Activated naive CD8-positive, alpha-beta T cell (primary cell): ENCODE measurements at regions not wholly inside any gene's neighbourhood (a gene's known extent, or its start where the extent isn't known, plus 50 kb on each side); places are given as distances from the start of the nearest gene placed in this dataset.

Experiments used
- H3K27ac Mint-ChIP-seq: one replicate; pipeline ENCODE4 v1.8.0; 2021; ENCODE audit warnings: mixed read lengths
- H3K27me3 Mint-ChIP-seq: one replicate; pipeline ENCODE4 v1.8.0; 2021; ENCODE audit warnings: mixed read lengths
- H3K36me3 Mint-ChIP-seq: one replicate; pipeline ENCODE4 v1.8.0; 2021; ENCODE audit warnings: mixed read lengths
- H3K4me1 Mint-ChIP-seq: one replicate; pipeline ENCODE4 v1.8.0; 2021; ENCODE audit warnings: low read depth, mixed read lengths
- H3K4me3 Mint-ChIP-seq: one replicate; pipeline ENCODE4 v1.8.0; 2021; ENCODE audit warnings: mild to moderate bottlenecking, mixed read lengths
- H3K9me3 Mint-ChIP-seq: one replicate; pipeline ENCODE4 v1.8.0; 2021; ENCODE audit warnings: low read depth, mixed read lengths

- no peaks in the 10 kb centered on the region for H3K27me3 Mint-ChIP-seq
- H3K27ac Mint-ChIP-seq = no peak overlapping the region
Observed at GRCh38 chr6:15081447-15081846, 164.4 kb upstream of the JARID2 start.

DNA sequence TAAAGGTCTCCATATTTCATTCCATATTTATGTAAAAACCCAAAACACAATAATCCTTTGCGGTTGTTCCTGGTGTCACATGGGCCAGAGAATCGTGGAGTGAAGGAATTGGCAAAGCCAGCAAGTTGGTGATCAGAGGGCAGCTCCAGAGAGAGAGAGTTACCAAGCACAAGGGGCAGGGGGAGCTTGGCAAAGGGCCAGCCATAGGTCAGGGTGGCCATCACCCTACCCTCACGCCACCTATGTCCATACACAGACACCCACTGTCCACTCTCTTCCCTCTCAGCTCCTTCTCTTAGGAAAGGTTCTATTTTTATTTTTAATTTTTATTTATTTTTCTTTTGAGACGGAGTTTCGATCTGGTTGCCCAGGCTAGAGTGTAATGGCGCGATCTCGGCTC, 163.2 kb upstream of the JARID2 start:
- Mint-ChIP-seq H3K36me3 (no peaks in the 10 kb centered on the region), H3K27ac (no peak overlapping the region), H3K9me3 (no peaks in the 10 kb centered on the region), H3K27me3 (no peaks in the 10 kb centered on the region), H3K4me1 (peaks cover 3% of the 10 kb centered on the region), H3K4me3 (no peak overlapping the region)

More at GRCh38 chr6:15081447-15081846, 164.4 kb upstream of the JARID2 start:
- Mint-ChIP-seq H3K4me3 (no peak overlapping the region), H3K36me3 (no peaks in the 10 kb centered on the region), H3K9me3 (no peaks in the 10 kb centered on the region), H3K4me1 (peaks cover 3% of the 10 kb centered on the region)

DNA sequence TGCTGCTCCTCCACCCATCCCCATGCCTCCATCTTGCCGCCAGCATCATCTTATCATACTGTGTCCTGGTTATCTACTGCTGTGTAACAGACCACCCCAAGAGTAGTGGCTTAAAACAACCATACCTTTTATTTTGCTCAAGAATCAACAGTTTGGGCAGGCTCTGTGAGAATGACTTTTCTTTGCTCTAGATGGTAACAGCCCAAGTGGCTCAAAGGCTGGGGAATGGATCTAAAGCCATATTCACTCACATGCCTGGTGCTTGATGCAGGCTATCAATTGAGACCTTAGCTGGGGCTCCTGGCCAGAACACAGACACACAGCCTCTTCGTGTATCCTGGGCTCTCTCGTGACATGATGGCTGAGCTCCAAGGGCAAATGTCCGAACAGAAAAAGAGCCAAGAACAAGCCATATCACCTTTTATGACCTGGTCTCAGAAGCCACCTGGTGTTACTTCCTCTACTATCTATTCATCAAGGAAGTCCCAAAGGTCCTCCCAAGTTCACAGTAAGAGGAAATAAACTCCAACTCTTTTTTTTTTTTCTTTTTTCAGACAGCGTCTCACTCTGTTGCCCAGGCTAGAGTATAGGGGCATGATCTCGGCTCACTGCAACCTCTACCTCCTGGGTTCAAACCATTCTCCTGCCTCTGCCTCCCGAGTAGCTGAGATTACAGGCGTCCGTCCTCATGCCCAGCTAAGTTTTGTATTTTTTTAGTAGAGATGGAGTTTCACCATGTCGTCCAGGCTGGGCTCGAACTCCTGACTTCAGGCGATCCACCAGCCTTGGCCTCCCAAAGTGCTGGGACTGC, 159.3 kb upstream of the JARID2 start:
- no peaks in the 10 kb centered on the region for H3K36me3 Mint-ChIP-seq
- H3K4me3 Mint-ChIP-seq = no peak overlapping the region
- H3K27ac Mint-ChIP-seq = no peak overlapping the region
- H3K27me3 Mint-ChIP-seq = no peaks in the 10 kb centered on the region
- H3K9me3 Mint-ChIP-seq = no peaks in the 10 kb centered on the region
- peaks cover 2% of the 10 kb centered on the region for H3K4me1 Mint-ChIP-seq

- H3K4me3 Mint-ChIP-seq = no peak overlapping the region
- no peaks in the 10 kb centered on the region for H3K27me3 Mint-ChIP-seq
- H3K4me1 Mint-ChIP-seq = peaks cover 2% of the 10 kb centered on the region
- no peaks in the 10 kb centered on the region for H3K36me3 Mint-ChIP-seq
- H3K9me3 Mint-ChIP-seq = no peaks in the 10 kb centered on the region
- no peak overlapping the region for H3K27ac Mint-ChIP-seq
Observed at GRCh38 chr6:15087186-15087589, 158.7 kb upstream of the JARID2 start.

- no peak overlapping the region for H3K27ac Mint-ChIP-seq
- no peaks in the 10 kb centered on the region for H3K36me3 Mint-ChIP-seq
- H3K4me3 Mint-ChIP-seq = no peak overlapping the region
- H3K9me3 Mint-ChIP-seq = no peaks in the 10 kb centered on the region
- H3K4me1 Mint-ChIP-seq = peaks cover 2% of the 10 kb centered on the region
- H3K27me3 Mint-ChIP-seq = no peaks in the 10 kb centered on the region
Observed at GRCh38 chr6:15088904-15089568, 156.8 kb upstream of the JARID2 start.

DNA sequence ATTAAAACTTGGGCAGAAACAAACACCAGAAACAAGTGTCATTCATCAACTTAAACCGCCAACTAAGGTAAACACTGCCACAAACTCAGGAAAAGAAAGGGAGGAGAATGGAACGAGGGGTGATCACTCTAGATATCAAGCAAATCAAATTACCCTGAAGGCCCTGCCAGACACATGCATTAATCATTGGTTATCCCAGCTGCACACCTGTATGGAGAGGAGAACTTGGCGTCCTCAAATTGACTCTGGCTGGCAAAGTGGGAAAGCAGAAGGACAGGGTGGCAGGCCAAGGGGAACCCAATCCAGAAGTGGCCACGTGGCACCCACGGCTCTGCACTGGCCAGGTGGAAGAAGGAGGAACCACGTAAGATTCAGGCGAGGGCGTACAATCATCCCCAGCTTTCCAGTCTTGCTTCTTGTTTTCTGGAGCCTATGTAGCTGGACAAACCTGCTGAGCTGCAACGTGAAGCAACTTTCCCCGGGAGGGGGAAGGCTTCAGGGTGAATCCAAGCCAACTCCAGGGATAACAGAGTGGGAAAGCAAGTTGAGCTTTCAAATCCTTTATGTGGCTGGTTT, 156.2 kb upstream of the JARID2 start:
- H3K36me3 Mint-ChIP-seq = no peaks in the 10 kb centered on the region
- no peak overlapping the region for H3K4me3 Mint-ChIP-seq
- H3K4me1 Mint-ChIP-seq = peaks cover 2% of the 10 kb centered on the region
- H3K27me3 Mint-ChIP-seq = no peaks in the 10 kb centered on the region
- no peak overlapping the region for H3K27ac Mint-ChIP-seq
- no peaks in the 10 kb centered on the region for H3K9me3 Mint-ChIP-seq

- Mint-ChIP-seq H3K4me3 (no peak overlapping the region), H3K27ac (no peak overlapping the region), H3K27me3 (no peaks in the 10 kb centered on the region), H3K36me3 (no peaks in the 10 kb centered on the region), H3K4me1 (peaks cover 2% of the 10 kb centered on the region), H3K9me3 (no peaks in the 10 kb centered on the region)
Observed at GRCh38 chr6:15090145-15090579, 155.7 kb upstream of the JARID2 start.

DNA sequence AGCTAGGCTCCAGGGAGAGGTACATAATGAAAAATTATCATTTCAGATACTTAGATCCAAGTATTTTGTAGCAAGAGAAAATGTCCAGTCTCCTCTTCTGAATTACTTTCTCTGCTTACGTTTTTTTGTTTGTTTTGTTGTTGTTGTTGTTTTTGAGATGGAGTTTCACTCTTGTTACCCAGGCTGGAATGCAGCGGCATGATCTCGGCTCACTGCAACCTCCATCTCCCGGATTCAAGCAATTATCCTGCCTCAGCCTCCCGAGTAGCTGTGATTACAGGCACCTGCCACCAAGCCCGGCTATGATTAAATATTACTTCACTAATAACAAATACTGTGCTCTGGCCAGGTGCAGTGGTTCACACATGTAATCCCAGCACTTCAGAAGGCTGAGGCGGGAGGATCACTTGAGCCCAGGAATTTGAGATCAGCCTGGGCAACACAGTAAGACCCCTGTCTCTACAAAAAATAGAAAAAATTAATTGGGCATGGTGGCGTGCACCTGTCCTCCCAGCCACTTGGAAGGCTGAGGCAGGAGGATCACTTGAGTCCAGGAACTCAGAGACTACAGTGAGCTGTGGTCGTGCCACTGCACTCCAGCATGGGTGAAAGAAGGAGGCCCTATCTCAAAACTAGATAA, 155.0 kb upstream of the JARID2 start:
- Mint-ChIP-seq H3K9me3 (no peaks in the 10 kb centered on the region), H3K36me3 (no peaks in the 10 kb centered on the region), H3K27me3 (no peaks in the 10 kb centered on the region), H3K27ac (no peak overlapping the region), H3K4me3 (no peak overlapping the region), H3K4me1 (peaks cover 2% of the 10 kb centered on the region)

DNA sequence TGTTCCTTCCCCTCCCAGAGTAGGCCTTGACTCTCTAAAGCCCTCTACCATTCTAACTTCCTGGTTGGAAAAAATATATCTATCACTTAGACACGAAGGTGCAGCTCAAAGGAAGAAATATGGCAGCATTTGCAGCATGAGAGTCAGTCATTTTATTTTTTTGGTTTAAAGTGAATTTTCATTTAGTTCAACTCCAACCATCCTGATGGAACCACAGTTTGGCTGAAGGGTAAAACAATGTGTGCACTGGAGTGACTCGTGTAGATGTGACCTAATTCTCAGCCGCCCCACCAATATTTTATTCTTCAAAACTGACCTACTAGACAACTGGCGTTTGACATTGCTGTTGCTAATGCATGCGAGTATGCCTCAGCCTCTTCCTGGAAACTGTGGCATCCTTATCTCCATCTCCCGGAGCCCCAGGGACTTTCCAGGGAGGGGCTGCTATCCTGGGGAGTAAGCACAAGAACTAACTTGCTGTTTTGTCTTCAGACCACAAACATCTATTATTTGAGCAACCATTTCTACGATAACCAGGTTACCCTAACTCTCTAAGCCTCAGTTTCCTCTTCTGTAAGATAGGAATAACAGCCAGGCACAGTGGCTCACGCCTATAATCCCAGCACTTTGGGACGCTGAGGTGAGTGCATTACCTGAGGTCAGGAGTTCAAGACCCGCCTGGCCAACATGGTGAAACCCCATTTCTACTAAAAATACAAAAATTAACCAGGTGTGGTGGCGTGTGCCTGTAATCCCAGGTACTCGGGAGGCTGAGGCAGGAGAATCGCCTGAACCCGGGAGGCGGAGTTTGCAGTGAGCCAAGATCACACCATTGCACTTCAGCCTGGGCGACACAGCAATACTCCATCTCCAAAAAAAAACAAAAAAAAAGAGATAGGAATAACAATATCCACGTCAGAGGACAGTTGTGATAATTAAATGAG, 148.7 kb upstream of the JARID2 start:
- H3K27ac Mint-ChIP-seq = no peak overlapping the region
- H3K27me3 Mint-ChIP-seq = no peaks in the 10 kb centered on the region
- H3K4me1 Mint-ChIP-seq = no peaks in the 10 kb centered on the region
- H3K9me3 Mint-ChIP-seq = no peaks in the 10 kb centered on the region
- no peaks in the 10 kb centered on the region for H3K36me3 Mint-ChIP-seq
- H3K4me3 Mint-ChIP-seq = no peak overlapping the region

DNA sequence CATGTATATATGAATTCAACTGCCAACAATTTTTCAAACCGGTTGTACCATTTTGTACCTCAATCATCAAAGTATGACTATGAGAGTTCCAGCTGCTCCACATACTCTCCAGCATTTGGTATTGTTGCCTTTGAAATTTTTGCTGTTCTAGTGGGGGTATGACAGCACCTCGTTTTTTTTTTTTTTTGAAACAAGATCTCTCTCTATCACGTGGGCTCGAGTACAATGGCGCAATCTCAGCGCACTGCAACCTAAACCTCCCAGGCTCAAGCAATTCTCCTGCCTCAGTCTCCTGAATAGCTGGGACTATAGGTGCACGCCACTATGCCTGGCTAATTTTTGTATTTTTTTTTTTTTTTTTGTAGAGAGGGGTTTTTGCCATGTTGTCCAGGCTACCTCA, 144.7 kb upstream of the JARID2 start:
- Mint-ChIP-seq H3K4me1 (no peaks in the 10 kb centered on the region), H3K4me3 (no peak overlapping the region), H3K27ac (no peak overlapping the region), H3K27me3 (no peaks in the 10 kb centered on the region), H3K36me3 (peaks cover 3% of the 10 kb centered on the region), H3K9me3 (peaks cover 4% of the 10 kb centered on the region)

DNA sequence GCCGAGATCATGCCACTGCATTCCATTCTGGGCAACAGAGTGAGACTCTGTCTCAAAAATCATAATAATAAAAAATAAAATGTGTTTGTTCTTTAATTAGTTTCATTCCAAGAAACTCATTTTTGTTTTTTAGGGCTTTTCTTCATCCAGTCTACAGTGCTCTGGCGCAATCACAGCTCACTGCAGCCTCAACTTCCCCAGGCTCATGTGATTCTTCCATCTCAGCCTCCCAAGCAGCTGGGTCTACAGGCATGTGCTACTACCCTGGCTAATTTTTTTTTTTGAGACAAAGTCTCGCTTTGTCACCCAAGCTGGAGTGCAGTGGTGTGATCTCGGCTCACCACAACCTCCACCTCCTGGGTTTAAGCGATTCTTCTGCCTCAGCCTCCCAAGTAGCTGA, 143.6 kb upstream of the JARID2 start:
- H3K27me3 Mint-ChIP-seq = no peaks in the 10 kb centered on the region
- no peaks in the 10 kb centered on the region for H3K4me1 Mint-ChIP-seq
- H3K9me3 Mint-ChIP-seq = peaks cover 7% of the 10 kb centered on the region
- H3K36me3 Mint-ChIP-seq = peaks cover 6% of the 10 kb centered on the region
- H3K4me3 Mint-ChIP-seq = no peak overlapping the region
- no peak overlapping the region for H3K27ac Mint-ChIP-seq

DNA sequence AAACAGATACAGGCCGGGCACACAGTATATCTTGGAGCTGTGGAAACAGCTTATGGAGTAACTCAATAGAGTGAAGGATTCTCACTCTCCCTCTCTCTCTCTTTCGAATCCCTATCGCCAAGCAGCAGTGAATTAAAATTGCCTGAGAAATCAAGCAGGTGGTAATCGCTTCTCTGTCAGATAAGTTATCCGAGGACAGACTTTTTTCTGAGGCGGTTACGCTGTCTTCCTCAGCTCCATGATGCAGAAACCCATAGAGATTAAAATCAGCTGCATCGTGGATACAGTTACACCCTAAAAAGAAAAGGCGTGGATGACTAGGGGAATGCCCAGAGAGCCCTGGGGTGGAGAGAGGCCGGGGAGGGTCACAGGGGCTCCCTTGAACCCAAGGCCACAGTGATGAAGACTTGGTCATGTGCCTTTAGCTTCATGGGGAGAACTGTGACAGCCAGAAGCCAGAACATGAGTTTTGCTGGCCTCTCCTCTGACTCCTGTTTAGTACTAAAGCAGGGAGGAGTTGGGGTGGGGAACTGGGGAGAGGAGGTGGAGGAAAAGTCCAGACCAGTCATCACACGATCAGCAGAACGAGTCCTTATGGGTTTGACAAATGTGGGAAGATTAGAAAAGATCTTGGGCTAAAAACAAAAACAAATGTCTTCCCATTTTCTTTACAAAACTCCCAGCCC, 138.8 kb upstream of the JARID2 start:
- peaks cover 6% of the 10 kb centered on the region for H3K36me3 Mint-ChIP-seq
- H3K9me3 Mint-ChIP-seq = peaks cover 7% of the 10 kb centered on the region
- H3K4me3 Mint-ChIP-seq = no peak overlapping the region
- no peaks in the 10 kb centered on the region for H3K27me3 Mint-ChIP-seq
- no peak overlapping the region for H3K27ac Mint-ChIP-seq
- no peaks in the 10 kb centered on the region for H3K4me1 Mint-ChIP-seq

GRCh38 chr6:15107644-15108382, 138.1 kb upstream of the JARID2 start:
- H3K4me3 Mint-ChIP-seq = no peak overlapping the region
- H3K27me3 Mint-ChIP-seq = no peaks in the 10 kb centered on the region
- H3K9me3 Mint-ChIP-seq = peaks cover 7% of the 10 kb centered on the region
- H3K4me1 Mint-ChIP-seq = no peaks in the 10 kb centered on the region
- no peak overlapping the region for H3K27ac Mint-ChIP-seq
- H3K36me3 Mint-ChIP-seq = peaks cover 6% of the 10 kb centered on the region
